K562 (cell line): ENCODE measurements at regions not wholly inside any gene's neighbourhood (a gene's known extent, or its start where the extent isn't known, plus 50 kb on each side); places are given as distances from the start of the nearest gene placed in this dataset.
A peak's percentile ranks its signal among the peaks of the same experiment; 100 is the strongest.

Experiments
- CBX3 ChIP-seq, 2 experiments: IDR thresholded peaks; 1 replicate in 1 of 2; 2 replicates in 1 of 2; pipeline ENCODE4 v1.6.1; 2012; ENCODE audit warnings: inconsistent platforms in 2 of 2, low read length in 2 of 2, borderline replicate concordance in 1 of 2, control low read depth in 1 of 2
- CREM ChIP-seq: IDR thresholded peaks from 2 replicates; pipeline ENCODE4 v1.6.1; 2014; ENCODE audit warnings: antibody characterized with exemption, low read depth
- DNMT1 ChIP-seq: fragments of 450-650 bp; IDR thresholded peaks from 2 replicates; pipeline ENCODE4 v1.6.1; 2016; ENCODE audit warnings: antibody characterized with exemption, mild to moderate bottlenecking
- HDAC8 ChIP-seq: fragments of 450-650 bp; IDR thresholded peaks from 2 replicates; pipeline ENCODE4 v1.6.1; 2016; ENCODE audit warnings: mild to moderate bottlenecking, missing genetic modification characterization, moderate library complexity, missing compliant biosample characterization
- HOXB6 ChIP-seq: fragments of 250-450 bp; sonication (Bioruptor Pico); IDR thresholded peaks from 2 replicates; pipeline ENCODE4 v1.5.1; 2022; ENCODE audit warnings: mild to moderate bottlenecking, borderline replicate concordance
- JUND ChIP-seq, 2 experiments: IDR thresholded peaks; 2 replicates in 1 of 2; 3 replicates in 1 of 2; pipeline ENCODE4 v1.6.1; 2011; ENCODE audit warnings: borderline replicate concordance in 2 of 2, low read depth in 2 of 2, low read length in 2 of 2, improper control_type of control experiment in 1 of 2, missing biosample characterization in 1 of 2, missing genetic modification characterization in 1 of 2, missing genetic modification reagents in 1 of 2
- KLF6 ChIP-seq: fragments of 250-450 bp; sonication (Bioruptor Pico); IDR thresholded peaks from 2 replicates; pipeline ENCODE4 v1.4.0; 2020; ENCODE audit warnings: mild to moderate bottlenecking, moderate library complexity, borderline replicate concordance
- NONO ChIP-seq, 2 experiments: fragments of 200-400 bp in 1 of 2; fragments of 450-650 bp in 1 of 2; formaldehyde crosslinking in 1 of 2; IDR thresholded peaks; 2 replicates each; pipeline ENCODE4 v1.6.1; 2017; ENCODE audit warnings: low read depth in 2 of 2, mild to moderate bottlenecking in 2 of 2, moderate library complexity in 2 of 2, low read length in 1 of 2
- SP2 ChIP-seq: IDR thresholded peaks from 2 replicates; pipeline ENCODE4 v1.6.1; 2011; ENCODE audit warnings: mild to moderate bottlenecking, low read depth, low read length, moderate library complexity; ENCODE audit not compliant: poor library complexity, severe bottlenecking; ENCODE audit errors: extremely low read depth
- ZNF197 ChIP-seq: fragments of 200-800 bp; sonication (Bioruptor generic); IDR thresholded peaks from 2 replicates; pipeline ENCODE4 v1.6.1; 2016; ENCODE audit warnings: low read depth, missing genetic modification characterization, missing compliant biosample characterization
- ZNF23 ChIP-seq: fragments of 250-450 bp; sonication (Bioruptor Pico); IDR thresholded peaks from 2 replicates; pipeline ENCODE4 v1.4.0; 2020; ENCODE audit warnings: mild to moderate bottlenecking
- ZNF24 ChIP-seq: fragments of 450-650 bp; IDR thresholded peaks from 2 replicates; pipeline ENCODE4 v1.6.1; 2016
- ZNF263 ChIP-seq: sonication (generic); formaldehyde crosslinking; IDR thresholded peaks from 2 replicates; pipeline ENCODE4 v1.8.0; 2022; ENCODE audit warnings: mild to moderate bottlenecking, missing genetic modification reagents, borderline replicate concordance
- ZNF282 ChIP-seq: sonication (generic); formaldehyde crosslinking; IDR thresholded peaks from 2 replicates; pipeline ENCODE4 v1.8.1; 2023; ENCODE audit warnings: missing genetic modification reagents
- ZNF347 ChIP-seq: fragments of 450-650 bp; formaldehyde crosslinking; IDR thresholded peaks from 2 replicates; pipeline ENCODE4 v1.4.0; 2020; ENCODE audit warnings: low read depth, mild to moderate bottlenecking, moderate library complexity
- TF ChIP-seq, protein P1 (sequence below): fragments of 450-650 bp; IDR thresholded peaks from 2 replicates; pipeline ENCODE4 v1.6.1; 2017; ENCODE audit warnings: antibody characterized with exemption, mild to moderate bottlenecking
- TF ChIP-seq, protein P2 (sequence below): fragments of 200-400 bp; formaldehyde crosslinking; IDR thresholded peaks from 2 replicates; pipeline ENCODE4 v1.6.1; 2017; ENCODE audit warnings: mild to moderate bottlenecking, low read depth, low read length, moderate library complexity
- TF ChIP-seq, protein P3 (sequence below): fragments of 250-450 bp; sonication (Bioruptor Pico); IDR thresholded peaks from 2 replicates; pipeline ENCODE4 v1.6.1; 2021; ENCODE audit warnings: mild to moderate bottlenecking
- TF ChIP-seq, protein P4 (sequence below): fragments of 450-650 bp; conservative IDR thresholded peaks from 2 replicates; pipeline ENCODE4 v1.6.1; 2016; ENCODE audit warnings: missing genetic modification characterization, low read depth, mild to moderate bottlenecking, control low read depth, missing compliant biosample characterization

DNA sequence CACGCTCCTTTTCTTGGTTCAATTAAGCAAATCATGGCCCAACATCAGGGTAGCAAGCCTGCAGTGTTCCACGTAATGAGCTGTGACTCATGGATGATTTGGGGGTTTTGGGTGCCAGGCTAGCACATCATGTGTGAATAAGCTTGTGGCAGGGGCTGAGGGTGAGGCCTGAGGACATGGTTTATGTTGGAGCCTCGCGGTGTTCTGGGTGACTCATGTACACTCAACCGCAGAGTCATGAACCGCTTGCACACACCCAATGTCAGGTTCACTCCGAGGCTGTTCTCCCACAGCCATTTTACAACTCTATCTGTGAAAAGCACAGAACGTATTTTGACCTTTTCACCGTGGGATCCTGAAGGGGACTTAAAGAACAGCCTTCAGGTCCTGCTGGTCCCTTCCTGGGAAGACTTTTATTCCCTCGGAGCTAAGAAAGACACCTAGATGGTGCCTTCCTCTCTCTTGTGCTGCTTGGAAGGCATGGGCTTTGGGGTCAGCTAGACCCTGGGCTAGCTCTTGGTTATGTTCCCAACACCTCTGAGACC lies 139.9 kb upstream of the ZEB2 start (continued):
- TF ChIP-seq, protein P1, sequence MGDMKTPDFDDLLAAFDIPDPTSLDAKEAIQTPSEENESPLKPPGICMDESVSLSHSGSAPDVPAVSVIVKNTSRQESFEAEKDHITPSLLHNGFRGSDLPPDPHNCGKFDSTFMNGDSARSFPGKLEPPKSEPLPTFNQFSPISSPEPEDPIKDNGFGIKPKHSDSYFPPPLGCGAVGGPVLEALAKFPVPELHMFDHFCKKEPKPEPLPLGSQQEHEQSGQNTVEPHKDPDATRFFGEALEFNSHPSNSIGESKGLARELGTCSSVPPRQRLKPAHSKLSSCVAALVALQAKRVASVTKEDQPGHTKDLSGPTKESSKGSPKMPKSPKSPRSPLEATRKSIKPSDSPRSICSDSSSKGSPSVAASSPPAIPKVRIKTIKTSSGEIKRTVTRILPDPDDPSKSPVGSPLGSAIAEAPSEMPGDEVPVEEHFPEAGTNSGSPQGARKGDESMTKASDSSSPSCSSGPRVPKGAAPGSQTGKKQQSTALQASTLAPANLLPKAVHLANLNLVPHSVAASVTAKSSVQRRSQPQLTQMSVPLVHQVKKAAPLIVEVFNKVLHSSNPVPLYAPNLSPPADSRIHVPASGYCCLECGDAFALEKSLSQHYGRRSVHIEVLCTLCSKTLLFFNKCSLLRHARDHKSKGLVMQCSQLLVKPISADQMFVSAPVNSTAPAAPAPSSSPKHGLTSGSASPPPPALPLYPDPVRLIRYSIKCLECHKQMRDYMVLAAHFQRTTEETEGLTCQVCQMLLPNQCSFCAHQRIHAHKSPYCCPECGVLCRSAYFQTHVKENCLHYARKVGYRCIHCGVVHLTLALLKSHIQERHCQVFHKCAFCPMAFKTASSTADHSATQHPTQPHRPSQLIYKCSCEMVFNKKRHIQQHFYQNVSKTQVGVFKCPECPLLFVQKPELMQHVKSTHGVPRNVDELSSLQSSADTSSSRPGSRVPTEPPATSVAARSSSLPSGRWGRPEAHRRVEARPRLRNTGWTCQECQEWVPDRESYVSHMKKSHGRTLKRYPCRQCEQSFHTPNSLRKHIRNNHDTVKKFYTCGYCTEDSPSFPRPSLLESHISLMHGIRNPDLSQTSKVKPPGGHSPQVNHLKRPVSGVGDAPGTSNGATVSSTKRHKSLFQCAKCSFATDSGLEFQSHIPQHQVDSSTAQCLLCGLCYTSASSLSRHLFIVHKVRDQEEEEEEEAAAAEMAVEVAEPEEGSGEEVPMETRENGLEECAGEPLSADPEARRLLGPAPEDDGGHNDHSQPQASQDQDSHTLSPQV: peak; percentile 96
- TF ChIP-seq, protein P2, sequence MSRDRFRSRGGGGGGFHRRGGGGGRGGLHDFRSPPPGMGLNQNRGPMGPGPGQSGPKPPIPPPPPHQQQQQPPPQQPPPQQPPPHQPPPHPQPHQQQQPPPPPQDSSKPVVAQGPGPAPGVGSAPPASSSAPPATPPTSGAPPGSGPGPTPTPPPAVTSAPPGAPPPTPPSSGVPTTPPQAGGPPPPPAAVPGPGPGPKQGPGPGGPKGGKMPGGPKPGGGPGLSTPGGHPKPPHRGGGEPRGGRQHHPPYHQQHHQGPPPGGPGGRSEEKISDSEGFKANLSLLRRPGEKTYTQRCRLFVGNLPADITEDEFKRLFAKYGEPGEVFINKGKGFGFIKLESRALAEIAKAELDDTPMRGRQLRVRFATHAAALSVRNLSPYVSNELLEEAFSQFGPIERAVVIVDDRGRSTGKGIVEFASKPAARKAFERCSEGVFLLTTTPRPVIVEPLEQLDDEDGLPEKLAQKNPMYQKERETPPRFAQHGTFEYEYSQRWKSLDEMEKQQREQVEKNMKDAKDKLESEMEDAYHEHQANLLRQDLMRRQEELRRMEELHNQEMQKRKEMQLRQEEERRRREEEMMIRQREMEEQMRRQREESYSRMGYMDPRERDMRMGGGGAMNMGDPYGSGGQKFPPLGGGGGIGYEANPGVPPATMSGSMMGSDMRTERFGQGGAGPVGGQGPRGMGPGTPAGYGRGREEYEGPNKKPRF: no peak
- TF ChIP-seq SP2 (no peak), ZNF347 (CRISPR knock-in tag) (no peak), ZNF197 (CRISPR knock-in tag) (0 out of 2 replicates have a peak, but pooled peaks have one; percentile 35), ZNF282 (CRISPR knock-in tag) (no peak), HOXB6 (no peak), KLF6 (CRISPR knock-in tag) (no peak), ZNF23 (CRISPR knock-in tag) (no peak), CBX3 (IDR thresholded peaks at IDR 0.05; ENCODE audit: borderline replicate concordance in 1 of 2, low read length in 2 of 2) (peak in 1 of 2 experiments; percentile 79; a peak in 2 of 3 replicates), JUND (IDR thresholded peaks at IDR 0.05; ENCODE audit: borderline replicate concordance, low read depth, low read length) (peak; percentile 95), JUND (tag; IDR thresholded peaks at IDR 0.05; ENCODE audit: borderline replicate concordance, low read depth, low read length) (peak; percentile 93), NONO (IDR thresholded peaks at IDR 0.05; ENCODE audit: low read depth in 2 of 2, low read length in 1 of 2) (no peak), DNMT1 (no peak), CREM (peak; percentile 75), HDAC8 (tag) (0 out of 2 replicates have a peak, but pooled peaks have one; percentile 42), ZNF263 (CRISPR knock-in tag) (no peak), ZNF24 (no peak)
- TF ChIP-seq, protein P3, sequence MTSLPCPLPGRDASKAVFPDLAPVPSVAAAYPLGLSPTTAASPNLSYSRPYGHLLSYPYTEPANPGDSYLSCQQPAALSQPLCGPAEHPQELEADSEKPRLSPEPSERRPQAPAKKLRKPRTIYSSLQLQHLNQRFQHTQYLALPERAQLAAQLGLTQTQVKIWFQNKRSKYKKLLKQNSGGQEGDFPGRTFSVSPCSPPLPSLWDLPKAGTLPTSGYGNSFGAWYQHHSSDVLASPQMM (CRISPR knock-in tag): no peak
- TF ChIP-seq, protein P4, sequence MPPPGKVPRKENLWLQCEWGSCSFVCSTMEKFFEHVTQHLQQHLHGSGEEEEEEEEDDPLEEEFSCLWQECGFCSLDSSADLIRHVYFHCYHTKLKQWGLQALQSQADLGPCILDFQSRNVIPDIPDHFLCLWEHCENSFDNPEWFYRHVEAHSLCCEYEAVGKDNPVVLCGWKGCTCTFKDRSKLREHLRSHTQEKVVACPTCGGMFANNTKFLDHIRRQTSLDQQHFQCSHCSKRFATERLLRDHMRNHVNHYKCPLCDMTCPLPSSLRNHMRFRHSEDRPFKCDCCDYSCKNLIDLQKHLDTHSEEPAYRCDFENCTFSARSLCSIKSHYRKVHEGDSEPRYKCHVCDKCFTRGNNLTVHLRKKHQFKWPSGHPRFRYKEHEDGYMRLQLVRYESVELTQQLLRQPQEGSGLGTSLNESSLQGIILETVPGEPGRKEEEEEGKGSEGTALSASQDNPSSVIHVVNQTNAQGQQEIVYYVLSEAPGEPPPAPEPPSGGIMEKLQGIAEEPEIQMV (tag): no peak
